ENCODE measurements at regions not wholly inside any gene's neighbourhood (a gene's known extent, or its start where the extent isn't known, plus 50 kb on each side); places are given as distances from the start of the nearest gene placed in this dataset.

DNA sequence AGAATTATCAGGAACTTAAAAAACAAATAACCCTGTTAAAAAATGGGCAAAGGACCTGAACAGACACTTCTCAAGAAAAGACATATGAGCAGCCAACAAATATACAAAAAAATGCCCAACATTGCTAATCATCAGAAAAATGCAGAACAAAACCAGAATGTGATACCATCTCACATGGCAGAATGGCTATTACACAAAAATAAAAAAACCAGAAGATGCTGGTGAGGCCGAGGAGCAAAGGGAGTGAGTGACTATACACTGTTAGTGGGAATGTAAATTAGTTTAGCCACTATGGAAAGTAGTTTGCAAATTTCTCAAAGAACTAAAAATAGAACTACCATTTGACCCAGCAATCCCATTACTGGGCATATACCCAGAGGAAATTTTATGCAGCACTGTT lies 95.8 kb upstream of the DSEL start:
- Histone ChIP-seq H3K9me3 (ENCODE audit: low read length) (no peaks in the 10 kb centered on the region), H3K4me3 (ENCODE audit: low read length) (no peak overlapping the region), H3K4me1 (ENCODE audit: insufficient read depth, low read length) (no peaks in the 10 kb centered on the region), H3K27me3 (ENCODE audit: insufficient read depth, low read length, poor library complexity, severe bottlenecking) (no peaks in the 10 kb centered on the region), H3K36me3 (ENCODE audit: insufficient read depth, low read length) (no peaks in the 10 kb centered on the region), H3K27ac (ENCODE audit: low read depth, low read length) (no peak overlapping the region)
- Mint-ChIP-seq H3K27ac (no peak overlapping the region), H3K27me3 (peaks cover 0 to 2% of the 10 kb centered on the region in 2 donors), H3K9me3 (no peaks in the 10 kb centered on the region), H3K4me3 (no peak overlapping the region), H3K36me3 (no peaks in the 10 kb centered on the region), H3K4me1 (no peaks in the 10 kb centered on the region)
- POLR2A ChIA-PET: no interaction called here
- DNase-seq: no peak
- CTCF ChIA-PET: no interaction called here

DNA sequence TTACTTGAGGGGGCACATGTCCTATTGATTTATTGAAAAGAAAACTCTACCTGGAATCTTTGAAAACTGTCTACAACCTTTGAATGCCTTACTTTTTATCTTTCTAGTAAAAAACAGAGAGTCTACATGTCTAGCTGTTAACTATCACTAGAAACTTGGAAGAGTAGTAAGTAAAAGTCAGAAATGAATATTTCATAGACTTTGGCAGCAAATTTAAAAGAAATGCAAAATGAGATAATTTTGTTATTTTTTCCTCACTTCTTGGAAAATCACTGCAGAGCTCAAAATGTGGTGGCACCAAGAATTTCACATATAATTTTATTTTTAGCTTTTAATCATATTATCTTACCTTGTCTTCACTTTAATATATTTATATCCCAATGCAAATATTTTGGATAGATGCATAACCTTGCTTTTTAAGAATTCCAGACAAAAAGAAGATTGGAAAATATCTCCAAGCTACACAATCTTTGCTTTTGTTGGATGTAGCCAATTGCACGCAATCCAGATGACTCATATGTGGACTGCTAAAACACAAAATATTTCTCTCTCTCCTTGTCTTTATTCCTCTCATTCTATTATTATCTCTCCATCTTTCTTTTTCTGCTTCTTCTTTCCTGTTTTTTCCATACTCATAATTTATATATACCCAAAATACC lies 92.2 kb upstream of the DSEL start:
- CTCF ChIA-PET: no interaction called here

DNA sequence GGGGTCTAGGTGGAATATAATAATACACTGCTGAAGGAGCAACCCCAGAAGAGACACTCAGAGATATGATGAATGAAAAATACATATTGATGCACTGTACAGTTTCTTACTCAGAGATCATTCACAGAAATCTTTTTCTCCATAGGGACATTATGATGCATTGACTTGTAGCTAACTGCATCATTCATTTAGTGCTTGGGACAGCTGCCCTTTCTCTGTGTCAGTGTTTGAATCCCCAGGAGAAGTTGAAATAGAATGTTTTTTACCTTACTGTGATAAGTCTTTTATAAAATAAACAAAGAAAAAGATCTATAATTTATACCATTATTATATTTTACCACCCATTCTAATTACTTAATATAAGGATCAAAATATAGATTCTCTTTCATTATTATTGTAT lies 91.7 kb upstream of the DSEL start:
- Histone ChIP-seq H3K9me3 (ENCODE audit: low read length) (no peaks in the 10 kb centered on the region), H3K27me3 (ENCODE audit: insufficient read depth, low read length, poor library complexity, severe bottlenecking) (no peaks in the 10 kb centered on the region), H3K27ac (ENCODE audit: low read depth, low read length) (no peak overlapping the region), H3K36me3 (ENCODE audit: insufficient read depth, low read length) (no peaks in the 10 kb centered on the region), H3K4me3 (ENCODE audit: low read length) (no peak overlapping the region), H3K4me1 (ENCODE audit: insufficient read depth, low read length) (no peaks in the 10 kb centered on the region)
- ChIA-PET CTCF (no interaction called here), POLR2A (no interaction called here)
- Mint-ChIP-seq H3K4me3 (no peak overlapping the region), H3K4me1 (no peaks in the 10 kb centered on the region), H3K9me3 (peaks cover 0 to 5% (median 2%) of the 10 kb centered on the region in 5 donors), H3K27ac (no peak overlapping the region), H3K36me3 (no peaks in the 10 kb centered on the region), H3K27me3 (peaks cover 0 to 5% of the 10 kb centered on the region in 2 donors)
- no peak for DNase-seq

More for the DNA sequence above, 92.2 kb upstream of the DSEL start:
- Mint-ChIP-seq H3K36me3 (no peaks in the 10 kb centered on the region), H3K4me3 (no peak overlapping the region), H3K27ac (no peak overlapping the region), H3K9me3 (peaks cover 0 to 2% (median 2%) of the 10 kb centered on the region in 5 donors), H3K27me3 (peaks cover 0 to 2% of the 10 kb centered on the region in 2 donors), H3K4me1 (no peaks in the 10 kb centered on the region)
- Histone ChIP-seq H3K27me3 (ENCODE audit: insufficient read depth, low read length, poor library complexity, severe bottlenecking) (no peaks in the 10 kb centered on the region), H3K4me3 (ENCODE audit: low read length) (no peak overlapping the region), H3K9me3 (ENCODE audit: low read length) (no peaks in the 10 kb centered on the region), H3K4me1 (ENCODE audit: insufficient read depth, low read length) (no peaks in the 10 kb centered on the region), H3K27ac (ENCODE audit: low read depth, low read length) (no peak overlapping the region), H3K36me3 (ENCODE audit: insufficient read depth, low read length) (no peaks in the 10 kb centered on the region)
- POLR2A ChIA-PET: no interaction called here
- no peak for DNase-seq

DNA sequence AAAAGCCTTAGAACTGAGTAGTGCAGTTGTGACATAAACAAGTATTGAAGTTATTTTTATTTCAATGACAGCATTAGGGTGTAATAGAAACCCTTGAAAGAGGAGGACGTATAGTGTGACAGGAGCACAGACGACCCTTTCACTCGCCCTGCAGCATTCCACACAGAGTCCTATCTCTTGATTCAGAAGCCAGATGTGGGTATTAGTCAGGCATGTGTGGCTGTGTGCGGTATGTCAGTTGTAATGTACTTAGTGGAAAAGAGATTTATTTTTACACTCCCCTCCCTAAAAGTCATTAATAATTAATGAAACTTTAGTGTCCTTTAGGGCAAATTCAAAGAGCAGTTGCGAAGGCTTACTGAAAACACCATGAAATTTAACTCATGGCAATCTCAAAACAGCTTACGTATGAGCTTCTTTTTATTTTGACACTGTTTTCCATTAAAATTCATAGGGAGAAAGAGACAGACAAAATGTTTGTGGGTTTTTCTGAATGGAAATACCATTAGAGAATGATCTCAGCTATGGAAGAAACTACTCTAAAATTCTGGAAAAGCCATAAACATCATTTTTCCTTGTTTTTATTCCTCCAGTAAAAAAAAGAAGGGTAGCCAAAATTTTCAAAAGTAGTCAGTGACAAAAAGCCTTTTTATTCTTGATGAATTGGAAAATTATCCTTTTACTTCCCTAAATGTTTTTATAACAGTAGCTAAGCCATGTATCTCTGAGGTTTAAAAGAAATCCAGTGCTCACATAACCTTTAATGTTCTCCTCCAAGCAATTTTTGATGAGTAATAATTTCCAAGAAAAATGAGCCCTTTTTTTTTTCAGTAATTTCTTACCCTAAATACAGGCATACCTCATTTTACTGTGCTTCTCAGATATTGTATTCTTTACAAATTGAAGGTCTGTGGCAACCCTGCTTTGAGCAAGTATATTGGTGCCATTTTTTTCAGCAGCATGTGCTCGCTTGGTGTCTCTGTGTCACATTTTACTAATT lies 84.0 kb upstream of the DSEL start:
- Mint-ChIP-seq H3K27ac (no peak overlapping the region), H3K4me3 (no peak overlapping the region), H3K4me1 (no peaks in the 10 kb centered on the region), H3K36me3 (no peaks in the 10 kb centered on the region), H3K9me3 (peaks cover 2 to 10% (median 3%) of the 10 kb centered on the region in 5 donors), H3K27me3 (peaks cover 0 to 3% of the 10 kb centered on the region in 2 donors)
- no peaks in the 10 kb centered on the region for H3K9me3 ChIP-seq (ENCODE audit: low read length)
- ChIA-PET CTCF (no interaction called here), POLR2A (no interaction called here)
- no peaks in the 10 kb centered on the region for H3K27me3 ChIP-seq (ENCODE audit: insufficient read depth, low read length, poor library complexity, severe bottlenecking)
- H3K27ac ChIP-seq (ENCODE audit: low read depth, low read length): no peak overlapping the region
- H3K4me3 ChIP-seq (ENCODE audit: low read length): no peak overlapping the region
- DNase-seq: no peak
- H3K36me3 ChIP-seq (ENCODE audit: insufficient read depth, low read length): no peaks in the 10 kb centered on the region
- H3K4me1 ChIP-seq (ENCODE audit: insufficient read depth, low read length): no peaks in the 10 kb centered on the region

DNA sequence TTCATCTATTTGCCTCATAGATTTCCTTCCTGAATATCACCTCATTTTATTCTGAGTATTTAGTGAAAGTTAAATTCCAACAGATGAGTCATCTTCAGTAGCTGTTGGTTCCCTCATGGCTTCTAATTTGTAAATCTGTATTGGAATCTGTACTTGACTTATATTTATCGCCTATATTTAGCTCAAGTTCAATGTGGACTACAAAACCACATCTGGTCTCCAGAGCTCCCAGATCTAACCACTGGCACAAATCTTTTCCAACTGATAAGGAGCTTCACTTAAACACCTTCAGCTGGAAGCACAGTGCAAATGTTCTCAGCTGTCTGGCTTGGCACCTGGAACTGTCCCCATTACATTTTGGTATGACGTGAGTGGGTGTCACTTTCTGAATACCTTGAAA lies 82.8 kb upstream of the DSEL start:
- Histone ChIP-seq H3K4me1 (ENCODE audit: insufficient read depth, low read length) (no peaks in the 10 kb centered on the region), H3K9me3 (ENCODE audit: low read length) (no peaks in the 10 kb centered on the region), H3K27ac (ENCODE audit: low read depth, low read length) (no peak overlapping the region), H3K4me3 (ENCODE audit: low read length) (no peak overlapping the region), H3K36me3 (ENCODE audit: insufficient read depth, low read length) (no peaks in the 10 kb centered on the region), H3K27me3 (ENCODE audit: insufficient read depth, low read length, poor library complexity, severe bottlenecking) (no peaks in the 10 kb centered on the region)
- Mint-ChIP-seq H3K4me1 (no peaks in the 10 kb centered on the region), H3K4me3 (no peak overlapping the region), H3K9me3 (peaks cover 2 to 13% (median 3%) of the 10 kb centered on the region in 5 donors), H3K36me3 (no peaks in the 10 kb centered on the region), H3K27ac (no peak overlapping the region), H3K27me3 (peaks cover 0 to 3% of the 10 kb centered on the region in 2 donors)
- ChIA-PET POLR2A (no interaction called here), CTCF (no interaction called here)
- DNase-seq: no peak

DNA sequence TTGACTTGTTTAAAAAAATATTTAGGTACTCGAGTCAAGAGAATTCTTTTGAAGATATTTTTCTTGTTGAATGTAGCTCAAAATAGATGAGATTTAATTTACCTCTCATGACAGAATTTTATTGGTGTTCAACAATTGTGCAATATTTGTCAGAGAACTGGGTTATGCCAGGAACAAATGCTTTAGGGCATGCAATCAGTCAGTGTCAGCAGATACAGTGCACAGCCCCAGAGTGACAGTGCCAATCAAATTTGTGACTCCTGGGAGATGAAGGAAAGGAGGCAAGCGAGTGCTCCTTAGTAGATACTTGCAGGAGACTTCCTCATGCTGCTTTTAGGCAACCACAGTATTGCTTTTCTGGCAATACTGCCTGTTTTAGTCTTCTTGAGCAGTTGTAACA lies 81.2 kb upstream of the DSEL start:
- no peaks in the 10 kb centered on the region for H3K27me3 ChIP-seq (ENCODE audit: insufficient read depth, low read length, poor library complexity, severe bottlenecking)
- no peaks in the 10 kb centered on the region for H3K36me3 ChIP-seq (ENCODE audit: insufficient read depth, low read length)
- H3K27ac ChIP-seq (ENCODE audit: low read depth, low read length): no peak overlapping the region
- no peak overlapping the region for H3K4me3 Mint-ChIP-seq
- no peak overlapping the region for H3K4me3 ChIP-seq (ENCODE audit: low read length)
- ChIA-PET POLR2A (no interaction called here), CTCF (no interaction called here)
- no peaks in the 10 kb centered on the region for H3K4me1 ChIP-seq (ENCODE audit: insufficient read depth, low read length)
- H3K36me3 Mint-ChIP-seq: no peaks in the 10 kb centered on the region
- H3K27ac Mint-ChIP-seq: peak overlapping the region in 1 of 8 donors; percentile 56
- no peaks in the 10 kb centered on the region for H3K27me3 Mint-ChIP-seq
- no peaks in the 10 kb centered on the region for H3K9me3 ChIP-seq (ENCODE audit: low read length)
- peaks cover 0 to 18% (median 2%) of the 10 kb centered on the region in 5 donors for H3K9me3 Mint-ChIP-seq
- DNase-seq: no peak
- H3K4me1 Mint-ChIP-seq: no peaks in the 10 kb centered on the region

DNA sequence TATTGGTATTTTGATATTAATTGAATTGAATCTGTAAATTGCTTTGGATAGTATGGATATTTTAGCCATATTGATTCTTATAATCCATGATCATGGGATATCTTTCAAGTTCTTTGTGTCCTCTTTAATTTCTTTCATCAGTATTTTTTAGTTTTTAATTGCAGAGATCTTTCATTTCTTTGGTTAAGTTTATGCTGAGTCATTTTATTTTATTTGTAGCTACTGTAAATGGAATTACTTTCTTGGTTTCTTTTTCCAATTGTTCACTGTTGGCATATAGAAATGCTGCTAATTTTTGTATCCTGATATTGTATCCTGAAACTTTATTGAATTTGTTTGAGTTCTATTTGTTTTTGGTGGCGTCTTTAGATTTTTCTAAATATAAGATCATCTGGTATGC lies 79.5 kb upstream of the DSEL start:
- Histone ChIP-seq H3K9me3 (ENCODE audit: low read length) (no peaks in the 10 kb centered on the region), H3K27ac (ENCODE audit: low read depth, low read length) (no peak overlapping the region), H3K4me3 (ENCODE audit: low read length) (no peak overlapping the region), H3K4me1 (ENCODE audit: insufficient read depth, low read length) (no peaks in the 10 kb centered on the region), H3K27me3 (ENCODE audit: insufficient read depth, low read length, poor library complexity, severe bottlenecking) (no peaks in the 10 kb centered on the region), H3K36me3 (ENCODE audit: insufficient read depth, low read length) (no peaks in the 10 kb centered on the region)
- H3K36me3 Mint-ChIP-seq: no peaks in the 10 kb centered on the region
- CTCF ChIA-PET: no interaction called here
- no peak for DNase-seq
- peaks cover 0 to 18% (median 2%) of the 10 kb centered on the region in 5 donors for H3K9me3 Mint-ChIP-seq
- no peak overlapping the region for H3K27ac Mint-ChIP-seq
- H3K4me1 Mint-ChIP-seq: no peaks in the 10 kb centered on the region
- peaks cover 0 to 1% of the 10 kb centered on the region in 2 donors for H3K27me3 Mint-ChIP-seq
- no peak overlapping the region for H3K4me3 Mint-ChIP-seq
- POLR2A ChIA-PET: no interaction called here

DNA sequence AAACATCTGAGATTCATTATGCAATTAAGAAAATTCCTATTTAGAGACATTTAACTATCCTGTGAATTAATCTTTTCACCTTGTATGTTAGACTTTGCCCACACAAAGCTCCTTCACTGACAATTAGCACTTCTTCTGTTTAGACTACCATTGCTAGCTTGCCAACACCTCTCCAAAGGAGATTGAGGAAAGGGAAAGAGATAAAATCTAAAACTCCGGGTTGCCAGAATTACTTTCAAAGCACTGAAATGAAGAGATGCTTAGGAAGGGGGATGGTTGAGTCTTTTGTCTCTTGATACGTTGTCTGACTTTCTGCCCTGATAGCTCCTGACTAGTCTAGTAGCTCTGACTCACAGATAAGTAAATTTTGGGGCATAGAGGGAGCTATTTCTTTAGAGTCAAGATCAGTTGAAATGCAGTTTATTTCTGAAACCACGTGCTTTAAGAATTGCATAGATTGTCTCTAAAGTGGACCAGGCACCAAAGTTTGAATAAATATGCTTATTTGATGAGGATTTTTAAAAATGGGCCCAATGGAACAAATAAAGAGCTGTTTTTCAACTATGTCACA lies 74.1 kb upstream of the DSEL start:
- Mint-ChIP-seq H3K4me1 (no peaks in the 10 kb centered on the region), H3K27ac (no peak overlapping the region), H3K36me3 (no peaks in the 10 kb centered on the region), H3K27me3 (peaks cover 0 to 1% of the 10 kb centered on the region in 2 donors), H3K9me3 (peaks cover 0 to 9% (median 0%) of the 10 kb centered on the region in 5 donors), H3K4me3 (no peak overlapping the region)
- DNase-seq: no peak
- Histone ChIP-seq H3K27ac (ENCODE audit: low read depth, low read length) (no peak overlapping the region), H3K4me3 (ENCODE audit: low read length) (no peak overlapping the region), H3K4me1 (ENCODE audit: insufficient read depth, low read length) (no peaks in the 10 kb centered on the region), H3K27me3 (ENCODE audit: insufficient read depth, low read length, poor library complexity, severe bottlenecking) (no peaks in the 10 kb centered on the region), H3K9me3 (ENCODE audit: low read length) (no peaks in the 10 kb centered on the region), H3K36me3 (ENCODE audit: insufficient read depth, low read length) (no peaks in the 10 kb centered on the region)
- POLR2A ChIA-PET: no interaction called here
- CTCF ChIA-PET: no interaction called here

Measured in CD8-positive, alpha-beta memory T cell (primary cell).